H9 (cell line): ENCODE measurements at regions not wholly inside any gene's neighbourhood (a gene's known extent, or its start where the extent isn't known, plus 50 kb on each side); places are given as distances from the start of the nearest gene placed in this dataset.

Experiments
- DNase-seq: peaks from one replicate; pipeline ENCODE4 v3.0.0-alpha.2; 2017
- H2AFZ ChIP-seq: one replicate; pipeline ENCODE4 v1.6.1; 2013; ENCODE audit warnings: mild to moderate bottlenecking, low read length, control low read depth, moderate library complexity
- H2AK5ac ChIP-seq: 2 replicates; pipeline ENCODE4 v1.6.1; 2013; ENCODE audit warnings: low read length, control low read depth, mixed read lengths; ENCODE audit not compliant: insufficient read length
- H2BK120ac ChIP-seq: one replicate; pipeline ENCODE4 v1.6.1; 2013; ENCODE audit warnings: low read depth, mild to moderate bottlenecking, low read length, control low read depth, inconsistent platforms; ENCODE audit not compliant: poor library complexity, severe bottlenecking
- H2BK12ac ChIP-seq: 2 replicates; pipeline ENCODE4 v1.6.1; 2013; ENCODE audit warnings: low read length, control low read depth, mixed read lengths, low read depth; ENCODE audit not compliant: insufficient read length
- H2BK15ac ChIP-seq: 2 replicates; pipeline ENCODE4 v1.6.1; 2013; ENCODE audit warnings: low read depth, low read length, control low read depth
- H2BK20ac ChIP-seq: one replicate; pipeline ENCODE4 v1.6.1; 2013; ENCODE audit warnings: low read depth, mild to moderate bottlenecking, low read length, control low read depth, inconsistent platforms; ENCODE audit not compliant: poor library complexity, severe bottlenecking
- H2BK5ac ChIP-seq: 2 replicates; pipeline ENCODE4 v1.6.1; 2013; ENCODE audit warnings: low read length, control low read depth, mixed read lengths; ENCODE audit not compliant: insufficient read length
- H3K14ac ChIP-seq: 2 replicates; pipeline ENCODE4 v1.6.1; 2013; ENCODE audit warnings: low read length, control low read depth; ENCODE audit not compliant: insufficient read depth
- H3K18ac ChIP-seq: 2 replicates; pipeline ENCODE4 v1.6.1; 2013; ENCODE audit warnings: low read depth, mild to moderate bottlenecking, mixed read lengths, low read length, control low read depth; ENCODE audit not compliant: insufficient read length
- H3K23ac ChIP-seq: 2 replicates; pipeline ENCODE4 v1.6.1; 2013; ENCODE audit warnings: low read length, control low read depth, mixed read lengths, low read depth; ENCODE audit not compliant: insufficient read length
- H3K23me2 ChIP-seq: 2 replicates; pipeline ENCODE4 v1.6.1; 2013; ENCODE audit warnings: low read depth, mild to moderate bottlenecking, mixed read lengths, low read length, control low read depth; ENCODE audit not compliant: insufficient read length, poor library complexity, severe bottlenecking
- H3K27ac ChIP-seq: 2 replicates; pipeline ENCODE4 v1.5.1; 2013; ENCODE audit warnings: low read length, control low read depth, mixed read lengths, low read depth; ENCODE audit not compliant: insufficient read length
- H3K27me3 ChIP-seq: 2 replicates; pipeline ENCODE4 v1.6.1; 2013; ENCODE audit warnings: low read length, control low read depth, inconsistent platforms; ENCODE audit not compliant: insufficient read depth
- H3K4ac ChIP-seq: 2 replicates; pipeline ENCODE4 v1.6.1; 2013; ENCODE audit warnings: low read depth, mild to moderate bottlenecking, control low read depth, inconsistent platforms, low read length, moderate library complexity
- H3K4me1 ChIP-seq: 2 replicates; pipeline ENCODE4 v1.6.1; 2013; ENCODE audit warnings: low read length, control low read depth, inconsistent platforms; ENCODE audit not compliant: insufficient read depth
- H3K4me2 ChIP-seq: 2 replicates; pipeline ENCODE4 v1.6.1; 2013; ENCODE audit warnings: low read length, control low read depth, mixed read lengths; ENCODE audit not compliant: insufficient read length, insufficient read depth
- H3K56ac ChIP-seq: 2 replicates; pipeline ENCODE4 v1.6.1; 2013; ENCODE audit warnings: low read depth, mild to moderate bottlenecking, mixed read lengths, low read length, control low read depth; ENCODE audit not compliant: insufficient read length
- H3K79me1 ChIP-seq: 2 replicates; pipeline ENCODE4 v1.6.1; 2013; ENCODE audit warnings: low read depth, mild to moderate bottlenecking, moderate library complexity, low read length, control low read depth, inconsistent platforms; ENCODE audit not compliant: insufficient read depth, poor library complexity, severe bottlenecking
- H3K79me2 ChIP-seq: 2 replicates; pipeline ENCODE4 v1.6.1; 2013; ENCODE audit warnings: low read length, control low read depth, inconsistent platforms; ENCODE audit not compliant: insufficient read depth
- H3K9ac ChIP-seq: 2 replicates; pipeline ENCODE4 v1.6.1; 2013; ENCODE audit warnings: low read length, control low read depth, mixed read lengths; ENCODE audit not compliant: insufficient read length; ENCODE audit errors: extremely low read depth
- H3K9me3 ChIP-seq: one replicate; pipeline ENCODE4 v1.6.1; 2013; ENCODE audit warnings: low read depth, low read length, inconsistent platforms; ENCODE audit not compliant: control insufficient read depth
- H3T11ph ChIP-seq: one replicate; pipeline ENCODE4 v1.6.1; 2013; ENCODE audit warnings: mild to moderate bottlenecking, low read length, control low read depth, inconsistent platforms
- H4K20me1 ChIP-seq: one replicate; pipeline ENCODE4 v1.6.1; 2013; ENCODE audit not compliant: control insufficient read depth, insufficient read length, insufficient read depth
- H4K5ac ChIP-seq: 2 replicates; pipeline ENCODE4 v1.6.1; 2013; ENCODE audit warnings: low read depth, mild to moderate bottlenecking, mixed read lengths, low read length, control low read depth; ENCODE audit not compliant: insufficient read length
- H4K8ac ChIP-seq: replicated peaks from 2 replicates; pipeline ENCODE4 v1.6.1; 2013; ENCODE audit warnings: low read length, control low read depth, mixed read lengths, low read depth; ENCODE audit not compliant: insufficient read length
- H4K91ac ChIP-seq: 2 replicates; pipeline ENCODE4 v1.6.1; 2013; ENCODE audit warnings: low read depth, mild to moderate bottlenecking, moderate library complexity, mixed read lengths, low read length, control low read depth; ENCODE audit not compliant: insufficient read length
- H3K27ac Mint-ChIP-seq, 3 experiments: 2 replicates in 2 of 3; 3 replicates in 1 of 3; pipeline ENCODE4 v1.8.0; 2020 to 2021; ENCODE audit warnings: mixed read lengths in 3 of 3, mild to moderate bottlenecking in 1 of 3, moderate library complexity in 1 of 3
- H3K27me3 Mint-ChIP-seq: 2 replicates; pipeline ENCODE4 v1.8.0; 2021; ENCODE audit warnings: low read depth, mild to moderate bottlenecking, moderate library complexity, mixed read lengths
- H3K36me3 Mint-ChIP-seq, 3 experiments: 2 replicates in 2 of 3; 3 replicates in 1 of 3; pipeline ENCODE4 v1.8.0; 2020 to 2021; ENCODE audit warnings: low read depth in 3 of 3, mixed read lengths in 3 of 3; ENCODE audit not compliant: insufficient read depth in 1 of 3
- H3K4me1 Mint-ChIP-seq, 2 experiments: 2 replicates each; pipeline ENCODE4 v1.8.0; 2020; ENCODE audit warnings: mixed read lengths in 2 of 2
- H3K4me3 Mint-ChIP-seq, 2 experiments: 2 replicates in 1 of 2; 3 replicates in 1 of 2; pipeline ENCODE4 v1.8.0; 2020 to 2021; ENCODE audit warnings: mild to moderate bottlenecking in 2 of 2, mixed read lengths in 2 of 2, moderate library complexity in 1 of 2
- H3K9me3 Mint-ChIP-seq, 2 experiments: 2 replicates in 1 of 2; 3 replicates in 1 of 2; pipeline ENCODE4 v1.8.0; 2020; ENCODE audit warnings: mild to moderate bottlenecking in 2 of 2, mixed read lengths in 2 of 2, moderate library complexity in 1 of 2
- CTCF ChIP-seq: fragments of 200-600 bp; sonication (generic); conservative IDR thresholded peaks from 3 replicates; pipeline ENCODE4 v1.8.0; 2021; ENCODE audit warnings: antibody characterized with exemption, mild to moderate bottlenecking

- H2BK20ac ChIP-seq = no peak overlapping the region
- H2AK5ac ChIP-seq = no peak overlapping the region
- H2AFZ ChIP-seq = no peak overlapping the region
- H3K9me3 Mint-ChIP-seq = peaks cover 3 to 4% of the 10 kb centered on the region in 2 experiments; a peak in 2 of 5 replicates
- no peak overlapping the region for H3K4me2 ChIP-seq
- DNase-seq = no peak
- no peak overlapping the region for H4K8ac ChIP-seq
- H3K23ac ChIP-seq = no peak overlapping the region
- no peak overlapping the region for H2BK5ac ChIP-seq
- no peak overlapping the region for H2BK12ac ChIP-seq
- H3K9ac ChIP-seq = no peak overlapping the region
- H3K27me3 Mint-ChIP-seq = no peaks in the 10 kb centered on the region
- no peaks in the 10 kb centered on the region for H4K20me1 ChIP-seq
- H3K4ac ChIP-seq = no peak overlapping the region
- no peak for TF ChIP-seq CTCF
- H3K27ac Mint-ChIP-seq = no peak overlapping the region
- H3K27ac ChIP-seq = no peak overlapping the region
- H3K23me2 ChIP-seq = no peaks in the 10 kb centered on the region
- H3K4me1 ChIP-seq = no peaks in the 10 kb centered on the region
- no peaks in the 10 kb centered on the region for H3K36me3 Mint-ChIP-seq
- no peaks in the 10 kb centered on the region for H3K79me2 ChIP-seq
- no peak overlapping the region for H2BK15ac ChIP-seq
- H4K91ac ChIP-seq = no peak overlapping the region
- H3T11ph ChIP-seq = no peak overlapping the region
- H2BK120ac ChIP-seq = no peak overlapping the region
- H3K4me1 Mint-ChIP-seq = no peaks in the 10 kb centered on the region
- H3K56ac ChIP-seq = no peak overlapping the region
- no peak overlapping the region for H3K14ac ChIP-seq
- no peaks in the 10 kb centered on the region for H3K27me3 ChIP-seq
- H4K5ac ChIP-seq = no peak overlapping the region
- no peaks in the 10 kb centered on the region for H3K79me1 ChIP-seq
- no peak overlapping the region for H3K4me3 Mint-ChIP-seq
- H3K9me3 ChIP-seq = no peaks in the 10 kb centered on the region
- no peak overlapping the region for H3K18ac ChIP-seq
Observed at GRCh38 chr5:152193391-152194107, 211.5 kb downstream of the NMUR2 start.
